SU-DHL-6 (cell line): ENCODE measurements at regions not wholly inside any gene's neighbourhood (a gene's known extent, or its start where the extent isn't known, plus 50 kb on each side); places are given as distances from the start of the nearest gene placed in this dataset.

Experiments
- H2AFZ ChIP-seq: fragments of 200-600 bp; sonication (generic); 2 replicates; pipeline ENCODE4 v1.6.1; 2014; ENCODE audit warnings: low read depth, mild to moderate bottlenecking, moderate library complexity, mixed read lengths, antibody characterized with exemption, low read length; ENCODE audit not compliant: severe bottlenecking
- H3F3A ChIP-seq: fragments of 200-600 bp; shearing (Covaris generic); 2 replicates; pipeline ENCODE4 v1.6.0; 2016; ENCODE audit warnings: antibody characterized with exemption, mild to moderate bottlenecking; ENCODE audit not compliant: insufficient read depth
- H3K27ac ChIP-seq: fragments of 200-600 bp; sonication (generic); 2 replicates; pipeline ENCODE4 v1.5.1; 2016; ENCODE audit warnings: low read depth, mild to moderate bottlenecking, low read length, moderate library complexity, mixed read lengths
- H3K27me3 ChIP-seq: fragments of 200-600 bp; sonication (generic), shearing (Covaris generic); 2 replicates; pipeline ENCODE4 v1.6.0; 2014; ENCODE audit warnings: mild to moderate bottlenecking, low read length
- H3K36me3 ChIP-seq: fragments of 200-600 bp; sonication (generic); 2 replicates; pipeline ENCODE4 v1.6.1; 2014; ENCODE audit warnings: mild to moderate bottlenecking, low read length, mixed read lengths
- H3K4me2 ChIP-seq: fragments of 300-600, 200-600 bp; shearing (Covaris generic), sonication (generic); 2 replicates; pipeline ENCODE4 v1.6.0; 2014; ENCODE audit warnings: low read length, low read depth, mild to moderate bottlenecking; ENCODE audit not compliant: poor library complexity, severe bottlenecking
- H3K4me3 ChIP-seq: fragments of 200-600 bp; sonication (generic); 2 replicates; pipeline ENCODE4 v1.5.1; 2014; ENCODE audit warnings: antibody characterized with exemption, low read length, mild to moderate bottlenecking, mixed read lengths; ENCODE audit not compliant: insufficient read depth, poor library complexity, severe bottlenecking
- H3K79me2 ChIP-seq: fragments of 200-600 bp; sonication (generic); 2 replicates; pipeline ENCODE4 v1.6.1; 2014; ENCODE audit warnings: mild to moderate bottlenecking, low read length, moderate library complexity; ENCODE audit not compliant: insufficient read depth
- H3K9ac ChIP-seq: fragments of 200-600 bp; sonication (generic); 2 replicates; pipeline ENCODE4 v1.7.0; 2014; ENCODE audit warnings: mild to moderate bottlenecking, low read length
- H3K9me2 ChIP-seq: fragments of 200-600 bp; sonication (generic); replicated peaks from 2 replicates; pipeline ENCODE4 v1.6.1; 2014; ENCODE audit warnings: low read length; ENCODE audit not compliant: insufficient read depth
- H3K9me3 ChIP-seq: fragments of 200-600 bp; sonication (generic); 2 replicates; pipeline ENCODE4 v1.6.1; 2014; ENCODE audit warnings: low read length, mixed read lengths; ENCODE audit not compliant: insufficient read depth
- H4K20me1 ChIP-seq: fragments of 200-600 bp; sonication (generic); 2 replicates; pipeline ENCODE4 v1.6.1; 2014; ENCODE audit warnings: low read depth, mild to moderate bottlenecking, antibody characterized with exemption, low read length, moderate library complexity, mixed read lengths
- CTCF ChIP-seq: fragments of 200-600 bp; sonication (generic); IDR thresholded peaks from one replicate; pipeline ENCODE4 v1.5.1; 2017; ENCODE audit warnings: antibody characterized with exemption, mild to moderate bottlenecking, low read length, moderate library complexity; ENCODE audit not compliant: insufficient read depth, poor library complexity, severe bottlenecking
- EZH2phosphoT487 ChIP-seq: fragments of 200-600 bp; sonication (generic), shearing (Covaris generic); conservative IDR thresholded peaks from 2 replicates; pipeline ENCODE4 v1.6.1; 2018; ENCODE audit warnings: mild to moderate bottlenecking, antibody characterized with exemption, low read length, moderate library complexity, mixed read lengths

DNA sequence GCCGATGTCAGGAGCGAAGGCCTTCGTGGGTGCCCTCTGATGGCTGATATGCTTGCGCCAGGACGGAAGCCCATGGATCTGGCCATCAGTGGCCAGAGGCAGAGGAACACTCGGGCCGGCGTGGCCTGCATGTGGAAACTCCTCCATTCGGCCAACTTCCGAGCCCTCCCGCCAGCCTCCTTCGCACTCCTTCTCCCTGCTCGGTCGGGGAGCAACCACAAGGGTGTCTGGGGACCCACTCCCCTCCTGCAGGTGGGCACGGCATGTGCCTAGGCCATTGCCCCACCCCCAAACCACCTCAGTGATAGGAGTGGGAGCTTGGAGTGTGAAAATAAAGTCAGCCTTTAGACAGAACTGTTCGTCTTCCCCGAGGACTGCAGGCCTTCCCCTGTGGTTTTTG is 231.3 kb downstream of the BCL11B start:
- no peak overlapping the region for H3K9ac ChIP-seq
- H3F3A ChIP-seq: no peaks in the 10 kb centered on the region
- no peaks in the 10 kb centered on the region for H3K79me2 ChIP-seq
- no peak overlapping the region for H2AFZ ChIP-seq
- H3K27ac ChIP-seq: no peak overlapping the region
- no peaks in the 10 kb centered on the region for H4K20me1 ChIP-seq
- no peaks in the 10 kb centered on the region for H3K9me3 ChIP-seq
- no peak overlapping the region for H3K4me3 ChIP-seq
- no peaks in the 10 kb centered on the region for H3K9me2 ChIP-seq
- no peaks in the 10 kb centered on the region for H3K27me3 ChIP-seq
- H3K36me3 ChIP-seq: no peaks in the 10 kb centered on the region
- no peak overlapping the region for H3K4me2 ChIP-seq
- TF ChIP-seq EZH2phosphoT487 (no peak), CTCF (no peak)

GRCh38 chr14:99041141-99041819 is 230.7 kb downstream of the BCL11B start:
- Histone ChIP-seq H3F3A (no peaks in the 10 kb centered on the region), H3K4me3 (no peak overlapping the region), H3K79me2 (no peaks in the 10 kb centered on the region), H2AFZ (no peak overlapping the region), H3K9me3 (no peaks in the 10 kb centered on the region), H3K9me2 (no peaks in the 10 kb centered on the region), H4K20me1 (no peaks in the 10 kb centered on the region), H3K36me3 (no peaks in the 10 kb centered on the region), H3K27ac (no peak overlapping the region), H3K27me3 (no peaks in the 10 kb centered on the region), H3K4me2 (no peak overlapping the region), H3K9ac (no peak overlapping the region)
- TF ChIP-seq CTCF: no peak

DNA sequence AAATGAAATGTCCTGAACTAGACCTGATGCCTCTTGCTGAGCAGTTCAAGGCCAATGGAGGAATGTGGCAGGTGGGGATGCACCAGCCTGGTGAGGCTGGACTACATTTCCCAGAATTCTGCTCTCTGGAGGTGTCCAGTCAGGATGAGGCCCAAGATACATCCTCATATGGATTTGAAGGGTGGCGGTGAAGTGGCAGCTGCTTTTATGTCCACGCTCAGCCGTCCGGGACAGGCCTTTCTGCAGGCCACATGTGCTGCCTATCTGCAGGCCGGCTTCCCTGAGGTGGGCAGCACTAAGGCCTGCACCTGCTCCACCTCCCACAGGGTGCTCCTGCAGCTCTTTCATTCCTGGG is 230.2 kb downstream of the BCL11B start:
- Histone ChIP-seq H2AFZ (no peak overlapping the region), H4K20me1 (no peaks in the 10 kb centered on the region), H3K9ac (no peak overlapping the region), H3K27me3 (no peaks in the 10 kb centered on the region), H3K9me2 (no peaks in the 10 kb centered on the region), H3K9me3 (no peaks in the 10 kb centered on the region), H3F3A (no peaks in the 10 kb centered on the region), H3K4me3 (no peak overlapping the region), H3K4me2 (no peak overlapping the region), H3K36me3 (no peaks in the 10 kb centered on the region), H3K79me2 (no peaks in the 10 kb centered on the region), H3K27ac (no peak overlapping the region)
- TF ChIP-seq CTCF: no peak
- TF ChIP-seq EZH2phosphoT487: no peak
